ENCODE measurements at regions not wholly inside any gene's neighbourhood (a gene's known extent, or its start where the extent isn't known, plus 50 kb on each side); places are given as distances from the start of the nearest gene placed in this dataset.

GRCh38 chr15:81899730-81900129, 146.1 kb downstream of the MEX3B start:
- ChIA-PET CTCF (no interaction called here), POLR2A (no interaction called here)
- DNase-seq (ENCODE audit: low read depth, low spot score): no peak
- no peaks in the 10 kb centered on the region for H3K27me3 ChIP-seq (ENCODE audit: control insufficient read depth in 2 of 2, insufficient read depth in 2 of 2, low read length in 2 of 2)
- FAIRE-seq: no peak
- no peaks in the 10 kb centered on the region for H3K36me3 ChIP-seq (ENCODE audit: control insufficient read depth in 2 of 2, extremely low read depth in 1 of 2, insufficient read depth in 2 of 2, low read length in 2 of 2)
- H3K9me3 ChIP-seq (replicated peaks; ENCODE audit: control insufficient read depth, insufficient read depth, low read length): no peaks in the 10 kb centered on the region
- intact Hi-C loops (cut with micrococcal nuclease): no loop called here
- BruUV-seq (replicated peaks): no TSS peak
- H3K27ac ChIP-seq (ENCODE audit: insufficient read depth, low read depth, low read length): no peak overlapping the region
- TF ChIP-seq EZH2 (IDR thresholded peaks at IDR 0.05; ENCODE audit: borderline replicate concordance, low read depth, low read length, severe bottlenecking) (no peak), CTCF (IDR thresholded peaks at IDR 0.05; ENCODE audit: extremely low read depth in 1 of 2, insufficient read depth in 1 of 2, low read depth in 1 of 2, low read length in 2 of 2) (no peak), JUN (IDR thresholded peaks at IDR 0.05; ENCODE audit: borderline replicate concordance, insufficient read depth, insufficient read length, low read depth) (no peak), GATA2 (IDR thresholded peaks at IDR 0.05; ENCODE audit: insufficient read depth, insufficient read length, low read depth, low read length) (no peak)
- dilution Hi-C loops (cut with MboI; ENCODE audit: extremely low pct_ligation_motif_present, low sequenced_read_pairs): no loop called here
- H3K9me1 ChIP-seq (replicated peaks; ENCODE audit: control insufficient read depth, extremely low read depth, insufficient read depth, low read length): no peaks in the 10 kb centered on the region
- no peak overlapping the region for H2AFZ ChIP-seq (ENCODE audit: low read depth, low read length)
- H3K4me1 ChIP-seq (ENCODE audit: control insufficient read depth, extremely low read depth, insufficient read depth, low read length): no peaks in the 10 kb centered on the region
- no peaks in the 10 kb centered on the region for H4K20me1 ChIP-seq (replicated peaks; ENCODE audit: control insufficient read depth, extremely low read depth, insufficient read depth, low read length)
- no peak overlapping the region for H3K4me3 ChIP-seq (replicated peaks in 1 of 3; ENCODE audit: insufficient read depth in 1 of 3, low read depth in 1 of 3, low read length in 3 of 3)
- no peak overlapping the region for H3K4me2 ChIP-seq (ENCODE audit: insufficient read depth, low read length)
- no peak overlapping the region for H3K9ac ChIP-seq (replicated peaks; ENCODE audit: extremely low read depth, insufficient read depth, low read length)
- H3K79me2 ChIP-seq (ENCODE audit: control insufficient read depth, insufficient read depth, low read length): no peaks in the 10 kb centered on the region

DNA sequence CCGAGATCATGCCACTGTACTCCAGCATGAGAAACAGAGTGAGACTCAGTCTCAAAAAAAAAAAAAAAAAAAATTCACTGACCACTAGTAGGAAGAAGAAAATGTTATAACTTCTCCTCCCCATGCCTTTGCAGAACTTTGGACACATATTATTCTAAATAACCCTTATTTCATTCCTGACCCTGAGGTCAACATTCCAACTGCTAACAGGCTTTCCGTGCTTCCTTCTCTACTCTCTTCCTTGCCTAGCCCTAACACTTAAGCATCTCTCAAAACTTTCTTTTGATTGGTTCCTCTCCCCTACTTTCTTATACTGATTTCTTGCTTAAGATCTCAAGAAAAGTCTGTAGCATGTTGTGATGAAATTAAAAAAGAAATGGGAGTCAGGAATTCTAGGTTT, 146.8 kb downstream of the MEX3B start:
- dilution Hi-C loops (cut with MboI; ENCODE audit: extremely low pct_ligation_motif_present, low sequenced_read_pairs): no loop called here
- Histone ChIP-seq H3K36me3 (ENCODE audit: control insufficient read depth in 2 of 2, extremely low read depth in 1 of 2, insufficient read depth in 2 of 2, low read length in 2 of 2) (no peaks in the 10 kb centered on the region), H3K9me3 (replicated peaks; ENCODE audit: control insufficient read depth, insufficient read depth, low read length) (no peaks in the 10 kb centered on the region), H3K4me1 (ENCODE audit: control insufficient read depth, extremely low read depth, insufficient read depth, low read length) (no peaks in the 10 kb centered on the region), H4K20me1 (replicated peaks; ENCODE audit: control insufficient read depth, extremely low read depth, insufficient read depth, low read length) (no peaks in the 10 kb centered on the region), H3K4me3 (replicated peaks in 1 of 3; ENCODE audit: insufficient read depth in 1 of 3, low read depth in 1 of 3, low read length in 3 of 3) (no peak overlapping the region), H3K4me2 (ENCODE audit: insufficient read depth, low read length) (no peak overlapping the region), H3K79me2 (ENCODE audit: control insufficient read depth, insufficient read depth, low read length) (no peaks in the 10 kb centered on the region), H3K27ac (ENCODE audit: insufficient read depth, low read depth, low read length) (no peak overlapping the region), H3K9me1 (replicated peaks; ENCODE audit: control insufficient read depth, extremely low read depth, insufficient read depth, low read length) (no peaks in the 10 kb centered on the region), H2AFZ (ENCODE audit: low read depth, low read length) (no peak overlapping the region), H3K27me3 (ENCODE audit: control insufficient read depth in 2 of 2, insufficient read depth in 2 of 2, low read length in 2 of 2) (no peaks in the 10 kb centered on the region), H3K9ac (replicated peaks; ENCODE audit: extremely low read depth, insufficient read depth, low read length) (no peak overlapping the region)
- no TSS peak for BruUV-seq (replicated peaks)
- FAIRE-seq (no peak), DNase-seq (ENCODE audit: low read depth, low spot score) (no peak)
- CTCF ChIA-PET: no interaction called here
- intact Hi-C loops (cut with micrococcal nuclease): no loop called here
- POLR2A ChIA-PET: no interaction called here
- TF ChIP-seq JUN (IDR thresholded peaks at IDR 0.05; ENCODE audit: borderline replicate concordance, insufficient read depth, insufficient read length, low read depth) (no peak), FOS (IDR thresholded peaks at IDR 0.05; ENCODE audit: borderline replicate concordance, insufficient read depth, low read length) (no peak), POLR2A (IDR thresholded peaks at IDR 0.05; ENCODE audit: low read depth, low read length) (no peak), GATA2 (IDR thresholded peaks at IDR 0.05; ENCODE audit: insufficient read depth, insufficient read length, low read depth, low read length) (no peak), POLR2AphosphoS5 (IDR thresholded peaks at IDR 0.05; ENCODE audit: insufficient read depth, low read depth, low read length) (no peak), MYC (IDR thresholded peaks at IDR 0.05; ENCODE audit: low read depth, low read length) (no peak), CTCF (IDR thresholded peaks at IDR 0.05; ENCODE audit: extremely low read depth in 1 of 2, insufficient read depth in 1 of 2, low read depth in 1 of 2, low read length in 2 of 2) (no peak), EZH2 (IDR thresholded peaks at IDR 0.05; ENCODE audit: borderline replicate concordance, low read depth, low read length, severe bottlenecking) (no peak)
- TF ChIP-seq, protein P1, sequence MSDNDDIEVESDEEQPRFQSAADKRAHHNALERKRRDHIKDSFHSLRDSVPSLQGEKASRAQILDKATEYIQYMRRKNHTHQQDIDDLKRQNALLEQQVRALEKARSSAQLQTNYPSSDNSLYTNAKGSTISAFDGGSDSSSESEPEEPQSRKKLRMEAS (IDR thresholded peaks at IDR 0.05; ENCODE audit: insufficient read depth, insufficient read length): no peak
